ENCODE measurements at regions not wholly inside any gene's neighbourhood (a gene's known extent, or its start where the extent isn't known, plus 50 kb on each side); places are given as distances from the start of the nearest gene placed in this dataset.

- H3K27me3 ChIP-seq = no peaks in the 10 kb centered on the region
- no peak overlapping the region for H3K27ac ChIP-seq
- no peak for DNase-seq
- 73 to 80% methylated on average over 2 of the region's 2 CpGs for WGBS, 2 donors
- intact Hi-C loops (cut with DNase I) = no loop called here
- H3K36me3 ChIP-seq (replicated peaks in 1 of 2; ENCODE audit: insufficient read depth in 1 of 2, low read depth in 2 of 2) = no peaks in the 10 kb centered on the region
- no peak overlapping the region for H3K4me3 ChIP-seq
- ATAC-seq = no peak
- H3K4me1 ChIP-seq = no peaks in the 10 kb centered on the region
- H3K9me3 ChIP-seq = no peaks in the 10 kb centered on the region
- TF ChIP-seq CTCF (IDR thresholded peaks at IDR 0.05) (no peak), POLR2A (IDR thresholded peaks at IDR 0.05) (no peak)
Observed at GRCh38 chr10:117875793-117876192, 170.9 kb downstream of the RAB11FIP2 start.

- ATAC-seq (no peak), DNase-seq (no peak)
- no peak overlapping the region for H3K4me3 ChIP-seq
- intact Hi-C loops (cut with DNase I) = no loop called here
- WGBS, 2 donors = 58 to 73% methylated on average over 2 of the region's 2 CpGs
- no peaks in the 10 kb centered on the region for H3K4me1 ChIP-seq
- no peaks in the 10 kb centered on the region for H3K36me3 ChIP-seq (replicated peaks in 1 of 2; ENCODE audit: insufficient read depth in 1 of 2, low read depth in 2 of 2)
- TF ChIP-seq CTCF (IDR thresholded peaks at IDR 0.05) (no peak), POLR2A (IDR thresholded peaks at IDR 0.05) (no peak)
- H3K27ac ChIP-seq = no peak overlapping the region
- H3K9me3 ChIP-seq = no peaks in the 10 kb centered on the region
- no peaks in the 10 kb centered on the region for H3K27me3 ChIP-seq
Observed at GRCh38 chr10:117876210-117876609, 170.5 kb downstream of the RAB11FIP2 start.

GRCh38 chr10:117878626-117879025 lies 168.1 kb downstream of the RAB11FIP2 start:
- no peak for ATAC-seq
- no peak for TF ChIP-seq POLR2A (IDR thresholded peaks at IDR 0.05)

GRCh38 chr10:117884093-117884492 lies 162.6 kb downstream of the RAB11FIP2 start:
- 76 to 88% methylated on average over 4 of the region's 4 CpGs for WGBS, 2 donors
- Histone ChIP-seq H3K27me3 (no peaks in the 10 kb centered on the region), H3K4me3 (no peak overlapping the region), H3K4me1 (no peaks in the 10 kb centered on the region), H3K36me3 (replicated peaks in 1 of 2; ENCODE audit: insufficient read depth in 1 of 2, low read depth in 2 of 2) (no peaks in the 10 kb centered on the region), H3K9me3 (no peaks in the 10 kb centered on the region), H3K27ac (no peak overlapping the region)
- ATAC-seq (no peak), DNase-seq (no peak)
- TF ChIP-seq CTCF (IDR thresholded peaks at IDR 0.05) (no peak), POLR2A (IDR thresholded peaks at IDR 0.05) (no peak)
- intact Hi-C loops (cut with DNase I) = no loop called here

More at GRCh38 chr10:117878626-117879025, 168.1 kb downstream of the RAB11FIP2 start:
- H3K36me3 ChIP-seq (replicated peaks in 1 of 2; ENCODE audit: insufficient read depth in 1 of 2, low read depth in 2 of 2) = no peaks in the 10 kb centered on the region
- H3K27ac ChIP-seq = no peak overlapping the region
- no peak for DNase-seq
- no peaks in the 10 kb centered on the region for H3K4me1 ChIP-seq
- H3K27me3 ChIP-seq = no peaks in the 10 kb centered on the region
- no peaks in the 10 kb centered on the region for H3K9me3 ChIP-seq
- WGBS, 2 donors = 64 to 67% methylated on average over 5 of the region's 5 CpGs
- no peak overlapping the region for H3K4me3 ChIP-seq
- intact Hi-C loops (cut with DNase I) = no loop called here

- 69 to 70% methylated on average over 6 of the region's 6 CpGs for WGBS, 2 donors
- Histone ChIP-seq H3K27ac (no peak overlapping the region), H3K4me3 (no peak overlapping the region), H3K27me3 (no peaks in the 10 kb centered on the region), H3K9me3 (no peaks in the 10 kb centered on the region), H3K36me3 (replicated peaks in 1 of 2; ENCODE audit: insufficient read depth in 1 of 2, low read depth in 2 of 2) (no peaks in the 10 kb centered on the region), H3K4me1 (no peaks in the 10 kb centered on the region)
- ATAC-seq (no peak), DNase-seq (no peak)
- intact Hi-C loops (cut with DNase I) = no loop called here
- no peak for TF ChIP-seq CTCF (IDR thresholded peaks at IDR 0.05)
- no peak for TF ChIP-seq POLR2A (IDR thresholded peaks at IDR 0.05)
Observed at GRCh38 chr10:117884592-117884991, 162.1 kb downstream of the RAB11FIP2 start.
